KMS-11 (cell line): ENCODE measurements at regions not wholly inside any gene's neighbourhood (a gene's known extent, or its start where the extent isn't known, plus 50 kb on each side); places are given as distances from the start of the nearest gene placed in this dataset.

Experiments
- H2AFZ ChIP-seq: fragments of 200-600 bp; sonication (generic); 2 replicates; pipeline ENCODE4 v1.6.1; 2016; ENCODE audit warnings: antibody characterized with exemption, mixed run types, low read depth
- H3K27ac ChIP-seq: fragments of 200-600 bp; sonication (generic); 2 replicates; pipeline ENCODE4 v1.6.1; 2016; ENCODE audit warnings: mild to moderate bottlenecking, mixed run types
- H3K27me3 ChIP-seq: fragments of 200-600 bp; sonication (generic); 2 replicates; pipeline ENCODE4 v1.6.1; 2017; ENCODE audit warnings: mild to moderate bottlenecking, low read depth, mixed run types, moderate library complexity; ENCODE audit not compliant: insufficient read depth
- H3K36me3 ChIP-seq: fragments of 200-600 bp; sonication (generic); 2 replicates; pipeline ENCODE4 v1.6.1; 2017; ENCODE audit warnings: mild to moderate bottlenecking, mixed run types; ENCODE audit not compliant: insufficient read depth
- H3K4me1 ChIP-seq: fragments of 200-600 bp; sonication (generic); 2 replicates; pipeline ENCODE4 v1.6.1; 2016; ENCODE audit warnings: mild to moderate bottlenecking, low read depth, mixed run types; ENCODE audit not compliant: poor library complexity, severe bottlenecking
- H3K4me2 ChIP-seq: fragments of 200-600 bp; sonication (generic); 2 replicates; pipeline ENCODE4 v1.7.0; 2016; ENCODE audit warnings: mild to moderate bottlenecking, mixed run types
- H3K4me3 ChIP-seq: fragments of 200-600 bp; sonication (generic); IDR thresholded peaks from 2 replicates; pipeline ENCODE4 v1.6.1; 2017; ENCODE audit warnings: low read depth, low read length, mixed read lengths; ENCODE audit not compliant: insufficient read depth
- H3K79me2 ChIP-seq: fragments of 200-600 bp; sonication (generic); 2 replicates; pipeline ENCODE4 v1.6.1; 2016; ENCODE audit warnings: low read depth, mixed run types; ENCODE audit not compliant: insufficient read depth
- H3K9ac ChIP-seq: fragments of 200-600 bp; sonication (generic); 2 replicates; pipeline ENCODE4 v1.6.1; 2016; ENCODE audit warnings: mild to moderate bottlenecking, mixed run types
- H4K20me1 ChIP-seq: fragments of 200-600 bp; sonication (generic); 2 replicates; pipeline ENCODE4 v1.6.1; 2016; ENCODE audit warnings: mild to moderate bottlenecking, mixed run types; ENCODE audit not compliant: insufficient read depth
- CTCF ChIP-seq: fragments of 200-600 bp; sonication (generic); conservative IDR thresholded peaks from 2 replicates; pipeline ENCODE4 v1.6.1; 2017; ENCODE audit warnings: low read depth, mild to moderate bottlenecking, antibody characterized with exemption, low read length, moderate library complexity, mixed read lengths

- H3K79me2 ChIP-seq = no peaks in the 10 kb centered on the region
- no peak overlapping the region for H2AFZ ChIP-seq
- H3K27ac ChIP-seq = no peak overlapping the region
- H3K27me3 ChIP-seq = no peaks in the 10 kb centered on the region
- H3K4me3 ChIP-seq = no peak overlapping the region
- no peak overlapping the region for H3K4me2 ChIP-seq
- no peak for TF ChIP-seq CTCF
- H3K9ac ChIP-seq = no peak overlapping the region
- no peaks in the 10 kb centered on the region for H3K4me1 ChIP-seq
- H4K20me1 ChIP-seq = no peaks in the 10 kb centered on the region
- H3K36me3 ChIP-seq = no peaks in the 10 kb centered on the region
These were observed 681.4 kb downstream of the EPHA7 start for GRCh38 chr6:92737983-92738382.

DNA sequence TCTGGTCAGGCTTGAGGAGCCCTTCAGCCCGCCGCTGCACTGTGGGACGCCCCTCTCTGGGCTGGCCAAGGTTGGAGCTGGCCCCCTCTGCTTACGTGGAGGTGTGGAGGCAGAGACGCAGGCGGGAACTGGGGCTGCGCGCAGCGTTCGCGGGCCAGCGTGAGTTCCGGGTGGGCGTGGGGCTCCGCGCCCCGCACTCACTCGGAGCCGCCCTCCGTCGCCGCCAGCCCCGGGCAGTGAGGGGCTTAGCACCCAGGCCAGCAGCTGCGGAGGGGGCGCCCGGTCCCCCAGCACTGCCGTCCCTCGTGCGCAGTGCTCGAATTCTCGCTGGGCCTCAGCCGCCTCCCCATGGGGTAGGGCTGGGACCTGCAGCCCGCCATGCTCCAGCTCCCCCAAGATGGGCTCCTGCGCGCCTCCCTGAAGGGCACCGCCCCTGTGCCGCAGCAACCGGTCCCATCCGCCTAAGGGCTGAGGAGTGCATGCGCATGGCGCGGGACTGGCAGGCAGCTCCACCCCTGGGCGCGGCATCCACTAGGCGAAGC lies 695.9 kb downstream of the EPHA7 start:
- H4K20me1 ChIP-seq = no peaks in the 10 kb centered on the region
- H3K79me2 ChIP-seq = no peaks in the 10 kb centered on the region
- no peak overlapping the region for H2AFZ ChIP-seq
- H3K4me1 ChIP-seq = no peaks in the 10 kb centered on the region
- no peak overlapping the region for H3K9ac ChIP-seq
- H3K4me3 ChIP-seq = no peak overlapping the region
- H3K4me2 ChIP-seq = no peak overlapping the region
- no peaks in the 10 kb centered on the region for H3K27me3 ChIP-seq
- H3K36me3 ChIP-seq = no peaks in the 10 kb centered on the region
- H3K27ac ChIP-seq = no peak overlapping the region
- no peak for TF ChIP-seq CTCF

GRCh38 chr6:92719773-92720172 lies 699.6 kb downstream of the EPHA7 start:
- no peaks in the 10 kb centered on the region for H3K27me3 ChIP-seq
- H4K20me1 ChIP-seq = no peaks in the 10 kb centered on the region
- no peak overlapping the region for H3K27ac ChIP-seq
- no peaks in the 10 kb centered on the region for H3K36me3 ChIP-seq
- no peak overlapping the region for H3K9ac ChIP-seq
- H3K79me2 ChIP-seq = no peaks in the 10 kb centered on the region
- no peak overlapping the region for H3K4me3 ChIP-seq
- H2AFZ ChIP-seq = no peak overlapping the region
- H3K4me1 ChIP-seq = no peaks in the 10 kb centered on the region
- no peak overlapping the region for H3K4me2 ChIP-seq
- no peak for TF ChIP-seq CTCF

- H3K27me3 ChIP-seq = no peaks in the 10 kb centered on the region
- no peak overlapping the region for H3K4me2 ChIP-seq
- H3K9ac ChIP-seq = no peak overlapping the region
- no peak for TF ChIP-seq CTCF
- no peak overlapping the region for H3K4me3 ChIP-seq
- no peak overlapping the region for H2AFZ ChIP-seq
- H3K36me3 ChIP-seq = no peaks in the 10 kb centered on the region
- H3K27ac ChIP-seq = no peak overlapping the region
- no peaks in the 10 kb centered on the region for H4K20me1 ChIP-seq
- H3K4me1 ChIP-seq = no peaks in the 10 kb centered on the region
- H3K79me2 ChIP-seq = no peaks in the 10 kb centered on the region
These were observed 702.7 kb downstream of the EPHA7 start for GRCh38 chr6:92716638-92717037.
